Endothelial cell of umbilical vein (primary cell): ENCODE measurements at regions not wholly inside any gene's neighbourhood (a gene's known extent, or its start where the extent isn't known, plus 50 kb on each side); places are given as distances from the start of the nearest gene placed in this dataset.

Experiments
- CTCF ChIP-seq, 2 donors: IDR thresholded peaks; 1 replicate in 1 of 2; 2 replicates in 1 of 2; pipeline ENCODE4 v1.5.1; 2011; ENCODE audit warnings: low read length in 2 of 2, mild to moderate bottlenecking in 2 of 2, moderate library complexity in 2 of 2, control low read depth in 1 of 2, inconsistent platforms in 1 of 2, low read depth in 1 of 2; ENCODE audit not compliant: insufficient read depth in 1 of 2; ENCODE audit errors: extremely low read depth in 1 of 2
- JUN ChIP-seq: IDR thresholded peaks from 2 replicates; pipeline ENCODE4 v1.6.1; 2011; ENCODE audit warnings: borderline replicate concordance, low read depth; ENCODE audit not compliant: insufficient read length, insufficient read depth
- POLR2A ChIP-seq: IDR thresholded peaks from 2 replicates; pipeline ENCODE4 v1.6.1; 2012; ENCODE audit warnings: low read depth, mild to moderate bottlenecking, control low read depth, low read length
- POLR2AphosphoS5 ChIP-seq: IDR thresholded peaks from 2 replicates; pipeline ENCODE4 v1.6.1; 2012; ENCODE audit warnings: low read depth, mild to moderate bottlenecking, control low read depth, low read length, moderate library complexity; ENCODE audit not compliant: insufficient read depth

GRCh38 chr2:5473635-5474034 lies 218.5 kb upstream of the SOX11 start:
- TF ChIP-seq CTCF (IDR thresholded peaks at IDR 0.05; ENCODE audit: extremely low read depth in 1 of 2, insufficient read depth in 1 of 2, low read depth in 1 of 2, low read length in 2 of 2) (no peak), POLR2A (no peak), JUN (no peak), POLR2AphosphoS5 (no peak)
